ENCODE measurements at regions not wholly inside any gene's neighbourhood (a gene's known extent, or its start where the extent isn't known, plus 50 kb on each side); places are given as distances from the start of the nearest gene placed in this dataset.

DNA sequence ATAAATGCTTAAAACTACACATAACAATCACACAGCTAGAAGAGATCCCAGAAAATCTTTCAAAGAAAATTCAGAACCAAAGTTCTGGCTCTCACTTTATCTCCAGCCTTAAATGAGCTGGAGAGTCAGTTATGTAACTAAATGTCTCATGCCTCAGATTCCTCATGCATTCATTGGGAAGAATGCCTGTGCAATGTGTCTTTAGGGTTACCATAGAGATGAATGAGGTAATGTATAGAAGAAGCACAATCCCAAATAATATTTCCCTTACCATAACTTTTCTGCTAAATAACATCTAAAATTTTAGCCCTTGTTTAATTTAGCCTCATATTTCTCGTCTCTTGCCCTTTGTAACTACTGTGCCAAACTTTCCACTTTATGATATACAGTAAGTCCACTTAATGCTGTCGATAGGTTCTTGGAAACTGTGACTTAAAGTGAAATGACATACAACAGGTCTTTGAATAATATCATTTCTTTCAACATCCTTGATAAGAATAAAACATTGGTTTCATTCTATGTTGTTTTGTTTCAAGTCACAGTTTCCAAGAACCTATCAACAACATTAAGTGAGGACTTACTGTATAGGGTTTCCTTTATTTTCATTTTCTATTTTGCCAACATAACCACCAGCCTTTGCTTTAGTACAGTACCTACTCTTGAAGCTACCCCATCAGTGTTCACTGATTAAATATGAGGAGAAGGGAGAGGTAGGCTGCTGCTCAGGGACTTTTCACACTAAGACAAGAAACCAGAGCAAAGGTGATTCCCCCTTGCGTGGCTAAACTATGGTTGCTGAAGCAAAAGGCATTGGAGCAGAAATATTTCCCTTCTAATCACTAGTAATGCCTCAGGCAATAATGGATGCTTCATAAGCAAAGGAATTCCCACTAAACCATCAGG lies 295.7 kb upstream of the PTGER4 start:
- no peak overlapping the region for H3K4me3 ChIP-seq (ENCODE audit: low read depth, low read length)
- TF ChIP-seq, protein P1, sequence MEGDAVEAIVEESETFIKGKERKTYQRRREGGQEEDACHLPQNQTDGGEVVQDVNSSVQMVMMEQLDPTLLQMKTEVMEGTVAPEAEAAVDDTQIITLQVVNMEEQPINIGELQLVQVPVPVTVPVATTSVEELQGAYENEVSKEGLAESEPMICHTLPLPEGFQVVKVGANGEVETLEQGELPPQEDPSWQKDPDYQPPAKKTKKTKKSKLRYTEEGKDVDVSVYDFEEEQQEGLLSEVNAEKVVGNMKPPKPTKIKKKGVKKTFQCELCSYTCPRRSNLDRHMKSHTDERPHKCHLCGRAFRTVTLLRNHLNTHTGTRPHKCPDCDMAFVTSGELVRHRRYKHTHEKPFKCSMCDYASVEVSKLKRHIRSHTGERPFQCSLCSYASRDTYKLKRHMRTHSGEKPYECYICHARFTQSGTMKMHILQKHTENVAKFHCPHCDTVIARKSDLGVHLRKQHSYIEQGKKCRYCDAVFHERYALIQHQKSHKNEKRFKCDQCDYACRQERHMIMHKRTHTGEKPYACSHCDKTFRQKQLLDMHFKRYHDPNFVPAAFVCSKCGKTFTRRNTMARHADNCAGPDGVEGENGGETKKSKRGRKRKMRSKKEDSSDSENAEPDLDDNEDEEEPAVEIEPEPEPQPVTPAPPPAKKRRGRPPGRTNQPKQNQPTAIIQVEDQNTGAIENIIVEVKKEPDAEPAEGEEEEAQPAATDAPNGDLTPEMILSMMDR (IDR thresholded peaks at IDR 0.05; ENCODE audit: control insufficient read depth, extremely low read depth, insufficient read depth): no peak
- no peak for DNase-seq (ENCODE audit: low read depth)

DNA sequence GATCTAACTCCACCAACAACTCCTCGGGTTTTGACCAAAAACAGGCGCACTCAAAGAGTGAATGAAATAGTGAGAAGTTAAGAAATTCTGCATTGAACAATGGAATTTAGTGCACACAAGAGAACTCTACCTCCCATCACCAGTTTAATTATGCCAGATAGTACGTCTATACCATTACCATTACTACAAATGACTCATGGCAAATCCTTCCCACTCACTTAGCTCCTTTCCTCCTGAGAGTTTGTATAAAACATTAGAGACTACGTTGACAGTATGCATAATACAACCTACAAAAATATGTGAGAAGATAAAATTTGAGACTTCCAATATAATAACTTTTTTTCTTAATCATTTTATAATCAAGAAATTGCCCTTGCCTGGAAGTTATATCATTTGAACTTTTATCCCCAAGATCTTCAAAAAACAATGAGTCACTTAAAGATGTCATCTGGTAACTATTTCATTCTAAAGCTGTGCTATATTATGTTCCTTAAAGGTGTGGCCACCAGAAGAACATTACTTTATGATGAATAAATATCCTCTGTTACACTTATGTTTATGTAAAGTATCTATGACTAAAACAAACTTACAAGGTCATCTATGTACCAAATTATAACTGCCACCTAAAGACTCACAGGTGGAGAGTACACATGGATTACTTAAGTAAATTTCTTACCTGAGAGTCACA lies 297.9 kb upstream of the PTGER4 start:
- DNase-seq (ENCODE audit: low read depth): peak; percentile 72
- H3K4me3 ChIP-seq (ENCODE audit: low read depth, low read length): no peak overlapping the region
- TF ChIP-seq, protein P1 (IDR thresholded peaks at IDR 0.05; ENCODE audit: control insufficient read depth, extremely low read depth, insufficient read depth): no peak

DNA sequence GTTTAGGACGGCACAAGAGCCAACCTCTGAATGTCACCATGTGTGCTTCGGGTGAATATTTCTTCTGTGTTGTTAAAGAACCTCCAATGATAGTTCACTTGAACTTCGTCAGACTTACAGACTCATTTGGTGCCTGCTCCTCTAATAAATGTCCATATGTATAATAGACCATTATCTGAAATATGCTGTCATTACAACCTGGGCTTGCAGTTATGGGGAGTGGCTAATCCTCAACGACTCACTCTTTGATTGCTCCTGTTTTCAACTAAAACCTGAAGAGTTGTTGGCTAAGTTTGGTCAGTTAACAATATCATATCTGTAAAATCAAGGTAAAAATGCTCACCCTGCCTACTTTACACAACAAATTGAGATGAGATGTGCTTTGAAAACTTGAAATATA lies 298.7 kb upstream of the PTGER4 start:
- TF ChIP-seq, protein P1 (IDR thresholded peaks at IDR 0.05; ENCODE audit: control insufficient read depth, extremely low read depth, insufficient read depth): no peak
- H3K4me3 ChIP-seq (ENCODE audit: low read depth, low read length): no peak overlapping the region
- DNase-seq (ENCODE audit: low read depth): no peak

DNA sequence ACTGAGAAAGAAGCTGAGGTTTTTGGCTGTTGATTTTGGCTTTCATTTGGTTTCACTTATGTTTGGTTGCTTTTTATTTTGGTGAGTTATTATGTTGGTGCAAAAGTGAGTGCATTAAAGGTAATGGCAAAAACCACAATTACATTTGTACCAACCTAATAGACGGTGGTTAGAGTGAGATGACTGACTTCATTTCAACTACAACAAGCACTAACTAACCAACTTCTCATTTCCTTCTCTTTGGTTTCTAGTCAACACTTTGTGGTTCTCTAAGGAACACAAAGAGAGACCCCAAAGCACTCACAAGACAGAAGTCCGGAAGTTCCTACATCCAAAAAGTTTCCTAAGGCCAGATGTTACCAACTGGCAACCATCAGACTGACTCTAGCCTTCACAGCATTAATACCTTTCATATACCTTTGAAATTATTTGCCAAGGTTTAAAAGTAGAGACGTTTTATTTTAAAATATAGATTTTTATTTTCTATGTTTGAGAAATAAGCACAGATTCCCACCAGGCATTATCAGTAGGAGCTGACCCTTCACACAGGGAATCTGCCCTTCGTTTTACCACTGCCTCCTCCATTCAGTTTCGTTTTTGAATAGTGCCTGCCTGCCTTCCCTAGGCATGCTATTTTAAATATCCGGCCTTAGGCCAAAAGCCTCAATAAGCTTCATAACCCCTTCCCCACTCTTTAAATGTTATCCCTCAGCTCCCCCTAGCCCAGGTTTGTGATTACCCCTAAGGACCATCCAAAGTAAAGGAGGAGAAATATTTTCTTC lies 301.1 kb upstream of the PTGER4 start:
- TF ChIP-seq, protein P1 (IDR thresholded peaks at IDR 0.05; ENCODE audit: control insufficient read depth, extremely low read depth, insufficient read depth): no peak
- DNase-seq (ENCODE audit: low read depth): no peak
- no peak overlapping the region for H3K4me3 ChIP-seq (ENCODE audit: low read depth, low read length)

DNA sequence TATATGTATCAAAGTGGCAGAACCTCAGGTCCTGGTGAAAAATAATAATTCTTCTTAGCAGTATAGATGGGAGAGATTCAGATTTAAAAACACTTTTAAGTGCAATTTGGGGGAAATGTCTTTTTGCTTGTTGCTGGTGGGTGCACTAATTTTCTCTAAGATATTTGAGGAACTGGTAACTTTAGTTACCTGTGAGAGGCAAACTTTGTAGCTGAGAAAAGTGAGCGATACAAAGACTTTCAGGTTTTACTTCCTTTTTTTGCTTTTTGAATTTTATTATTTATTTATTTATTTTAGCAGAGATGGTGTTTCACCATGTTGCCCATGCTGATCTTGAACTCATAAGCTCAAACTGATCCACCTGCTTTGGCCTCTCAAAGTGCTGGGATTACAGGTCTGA lies 303.1 kb upstream of the PTGER4 start:
- H3K4me3 ChIP-seq (ENCODE audit: low read depth, low read length): no peak overlapping the region
- TF ChIP-seq, protein P1 (IDR thresholded peaks at IDR 0.05; ENCODE audit: control insufficient read depth, extremely low read depth, insufficient read depth): no peak
- DNase-seq (ENCODE audit: low read depth): no peak

DNA sequence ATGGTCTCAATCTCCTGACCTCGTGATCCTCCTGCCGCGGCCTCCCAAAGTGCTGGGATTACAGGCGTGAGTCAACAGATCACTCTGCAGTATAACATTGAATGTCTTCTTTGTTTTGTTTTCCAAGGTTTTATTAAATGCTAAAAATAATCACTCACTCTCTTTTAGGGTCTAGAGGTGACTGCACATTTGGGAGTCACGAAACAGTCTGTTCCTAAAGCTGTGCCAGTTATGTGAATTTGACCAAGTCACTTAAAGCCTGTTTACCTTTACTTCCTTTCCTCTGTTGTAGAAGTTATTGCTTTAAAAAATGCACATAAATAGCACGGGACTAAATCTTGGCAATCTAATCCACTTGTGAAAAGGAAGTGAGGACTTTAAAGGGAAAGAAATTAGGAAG lies 304.9 kb upstream of the PTGER4 start:
- no peak for DNase-seq (ENCODE audit: low read depth)

More for the DNA sequence above, 304.9 kb upstream of the PTGER4 start:
- no peak overlapping the region for H3K4me3 ChIP-seq (ENCODE audit: low read depth, low read length)
- TF ChIP-seq, protein P1 (IDR thresholded peaks at IDR 0.05; ENCODE audit: control insufficient read depth, extremely low read depth, insufficient read depth): no peak

Data from LNCaP clone FGC (cell line).